HG03432 (cell line): ENCODE measurements at regions not wholly inside any gene's neighbourhood (a gene's known extent, or its start where the extent isn't known, plus 50 kb on each side); places are given as distances from the start of the nearest gene placed in this dataset.

ENCODE experiments used
- ATAC-seq: cut with Tn5 transposase; IDR thresholded peaks from one replicate; pipeline ENCODE4 v1.9.1; 2021; ENCODE audit warnings: mild to moderate bottlenecking, moderate library complexity; ENCODE audit not compliant: unreplicated experiment

- ATAC-seq, result no peak
Observed at GRCh38 chr5:81856948-81857928, 106.3 kb upstream of the SSBP2 start.

DNA sequence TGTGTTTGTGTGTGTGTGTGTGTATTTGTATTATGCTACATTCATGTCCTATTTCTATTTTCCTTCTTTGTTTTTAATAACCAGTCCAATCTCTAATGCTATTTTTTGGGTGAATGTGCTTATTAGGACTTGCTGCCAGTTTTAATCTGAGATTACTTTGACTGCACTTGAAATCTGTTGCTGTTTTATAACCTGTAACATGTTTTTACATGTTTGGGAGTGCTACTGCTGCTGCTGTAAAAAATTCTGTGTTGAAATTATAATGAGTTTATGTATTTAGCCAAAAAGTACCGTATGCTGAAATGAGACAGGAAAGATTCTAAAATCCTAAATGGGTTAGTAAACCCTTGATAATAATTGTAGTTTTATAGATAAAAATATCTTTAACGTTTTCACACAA, 104.7 kb upstream of the SSBP2 start:
- ATAC-seq, result no peak

DNA sequence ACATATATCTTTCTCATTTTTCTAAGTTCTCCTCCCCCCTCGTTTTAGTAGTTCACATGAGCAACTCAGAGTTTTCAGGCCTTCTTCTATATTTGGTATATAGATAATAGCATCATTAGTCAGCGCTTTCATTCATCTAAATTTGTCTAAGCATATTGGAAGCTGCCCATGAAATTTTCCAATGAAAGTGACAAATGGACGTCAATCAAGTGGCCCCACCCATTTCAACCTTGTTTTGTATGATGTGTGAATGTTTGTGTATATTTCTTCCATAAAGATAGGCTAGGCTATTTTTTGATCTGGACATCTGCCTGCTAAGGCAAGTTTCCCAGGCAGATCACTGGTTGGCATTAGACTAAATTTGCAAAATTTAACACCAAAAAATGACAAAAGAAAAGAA, 104.0 kb upstream of the SSBP2 start:
- ATAC-seq, result no peak

DNA sequence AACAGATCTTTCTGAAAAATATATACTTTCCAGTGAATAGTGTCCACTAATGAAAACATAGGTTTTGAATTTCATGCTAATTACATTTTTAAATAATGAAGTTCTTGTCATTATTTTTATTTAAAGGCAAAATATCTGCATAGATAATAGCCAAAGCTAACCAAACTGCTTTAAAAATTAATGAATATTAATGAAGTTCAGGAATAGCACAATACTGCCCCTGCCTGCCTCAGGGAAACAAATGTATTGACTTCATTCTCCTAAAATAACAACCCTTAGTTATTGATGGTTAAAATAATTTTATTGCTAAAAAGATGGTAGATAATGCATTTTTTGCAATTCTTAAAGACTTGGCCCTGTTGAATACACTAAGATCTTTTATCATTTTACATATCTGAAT, 103.6 kb upstream of the SSBP2 start:
- ATAC-seq, result no peak

DNA sequence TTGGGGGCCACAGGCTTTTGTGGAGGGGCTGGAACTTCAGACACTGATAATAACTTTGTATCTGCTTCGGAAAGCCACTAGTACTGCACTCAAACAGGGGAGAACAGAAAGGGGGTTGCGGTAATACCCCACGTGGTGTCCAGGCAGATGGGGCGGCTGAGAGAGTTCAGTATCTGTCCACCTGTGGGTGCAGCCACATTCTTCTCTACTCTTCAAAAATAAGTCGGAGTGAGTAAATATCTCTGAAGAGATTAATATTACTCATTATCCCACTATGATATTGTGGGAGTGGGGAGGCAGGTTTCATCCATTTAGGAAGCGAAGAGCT, 102.1 kb upstream of the SSBP2 start:
- ATAC-seq, result no peak

DNA sequence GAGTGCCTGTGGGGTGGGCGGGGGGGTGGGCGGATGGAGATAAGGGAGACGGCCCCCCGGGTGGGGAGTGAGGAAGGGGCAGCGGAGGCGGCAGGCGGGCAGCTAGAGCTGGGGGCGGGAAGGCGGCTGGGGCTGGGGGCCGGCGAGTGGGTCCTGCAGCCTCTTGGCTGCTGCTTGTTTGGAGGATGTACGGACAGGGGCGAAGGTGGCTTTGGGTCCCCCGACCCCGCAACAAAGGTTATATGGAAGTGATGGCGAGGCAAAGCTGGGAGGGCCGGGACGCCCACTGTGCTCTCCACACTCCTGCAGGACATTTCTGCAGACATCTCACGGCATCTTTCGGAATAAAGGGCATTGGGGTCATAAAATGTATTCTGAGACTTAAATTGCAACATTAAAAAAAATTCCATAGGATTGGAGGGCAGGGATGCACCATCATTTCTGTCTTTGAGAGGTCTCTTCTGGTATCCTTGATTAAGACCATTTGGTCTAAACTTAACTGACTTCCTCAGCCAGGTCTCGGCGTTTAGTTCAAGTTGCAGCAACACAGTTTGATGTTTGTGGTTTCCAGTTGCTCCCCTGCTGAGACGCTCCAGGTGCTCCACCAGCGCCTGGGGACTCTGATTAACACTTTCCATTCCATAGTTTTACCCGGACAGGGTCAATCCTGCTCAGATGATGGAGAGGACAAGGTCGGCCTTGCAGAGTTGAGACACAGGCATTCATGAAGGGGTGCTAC, 101.6 kb upstream of the SSBP2 start:
- no peak for ATAC-seq

- ATAC-seq, result peak; percentile 86
Observed at GRCh38 chr5:81851481-81852178, 100.7 kb upstream of the SSBP2 start.

DNA sequence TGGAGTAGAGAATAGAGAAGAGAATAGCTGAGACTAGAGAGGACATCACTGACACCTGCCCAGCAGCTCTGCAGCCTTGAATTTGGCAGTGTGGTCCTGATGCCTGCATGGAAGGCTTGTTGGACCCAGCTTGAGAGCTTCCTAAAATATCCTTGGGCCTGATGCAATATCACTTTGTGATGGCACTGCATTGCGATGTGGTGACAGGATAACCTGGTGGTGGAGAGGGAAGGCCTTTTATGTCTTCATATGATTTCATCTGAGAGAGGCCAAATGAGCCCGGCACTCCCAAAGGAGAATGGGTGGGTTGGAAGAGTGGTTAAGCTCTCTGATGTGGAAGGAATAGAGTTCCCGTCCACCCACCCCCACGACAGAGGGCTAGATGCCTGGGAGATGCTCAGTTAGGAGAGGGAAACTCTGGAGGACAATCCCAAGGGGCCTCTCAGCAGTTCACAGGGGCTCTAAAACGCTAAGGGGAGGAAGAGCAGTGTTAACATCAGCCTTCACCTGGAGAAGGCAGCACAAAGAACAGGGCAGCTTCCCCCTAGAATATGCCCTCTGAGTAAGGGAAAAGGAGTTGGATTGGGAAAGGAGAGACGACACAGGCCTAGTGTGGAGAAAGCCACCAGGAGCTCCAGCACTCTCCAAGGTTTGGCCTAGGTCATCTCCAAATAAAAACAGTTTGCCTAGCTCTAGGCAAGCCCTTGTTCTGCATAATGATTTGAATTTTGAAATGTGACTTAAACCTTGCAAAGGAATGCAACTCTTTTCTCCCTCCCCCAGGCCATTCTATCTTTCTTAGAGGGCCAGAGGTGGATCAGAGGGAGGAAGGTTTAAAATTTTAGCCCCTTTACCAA, 99.8 kb upstream of the SSBP2 start:
- ATAC-seq, result no peak

DNA sequence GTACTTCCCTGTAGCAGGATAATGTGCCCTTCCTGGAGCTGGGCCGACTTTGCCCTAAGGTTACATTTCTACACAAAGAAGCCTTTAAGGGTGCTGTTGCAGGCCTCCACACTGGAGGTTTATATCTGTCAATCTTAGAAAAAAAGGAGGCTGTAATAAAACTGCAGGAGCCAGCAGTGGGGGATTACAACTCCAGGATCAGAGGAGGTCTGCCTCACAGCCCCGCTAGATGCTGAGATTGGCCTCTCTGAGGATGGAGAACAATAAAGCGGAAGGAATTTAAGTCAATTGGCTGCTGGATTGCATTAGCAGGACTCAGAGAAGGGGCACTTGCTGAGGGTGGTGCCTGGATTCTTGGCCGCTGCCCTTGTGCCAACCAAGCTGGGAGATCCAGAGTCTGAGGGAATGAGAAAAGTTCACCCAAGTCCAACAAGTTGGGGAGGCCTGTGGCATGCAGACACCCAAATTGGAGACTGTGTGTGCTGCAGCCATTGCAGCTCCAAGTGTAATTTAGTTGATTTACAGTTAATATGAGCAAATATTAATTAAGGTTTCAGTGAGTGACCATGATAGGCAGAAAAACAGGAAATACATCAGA, 99.0 kb upstream of the SSBP2 start:
- ATAC-seq, result no peak

- ATAC-seq, result no peak
Observed at GRCh38 chr5:81848362-81848880, 97.5 kb upstream of the SSBP2 start.

GRCh38 chr5:81846301-81846700, 95.4 kb upstream of the SSBP2 start:
- ATAC-seq, result no peak

DNA sequence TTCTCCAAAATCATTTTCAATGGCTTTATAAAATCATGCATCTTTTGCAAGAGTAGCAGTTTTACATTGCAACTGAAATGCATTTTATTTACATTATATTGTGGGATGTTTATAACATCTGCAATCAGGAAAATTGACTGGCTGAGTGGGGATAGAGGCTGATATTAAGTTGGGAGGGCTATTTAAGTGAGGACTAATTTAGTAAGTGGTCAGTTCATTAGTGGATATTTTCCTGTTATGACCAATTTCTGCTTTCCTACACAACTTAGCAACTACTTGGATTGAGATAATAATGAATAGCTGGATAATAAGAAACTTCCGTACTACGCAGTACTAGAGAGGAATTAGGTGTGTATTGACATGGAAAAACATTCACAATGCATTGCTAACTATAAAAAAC, 92.9 kb upstream of the SSBP2 start:
- ATAC-seq, result no peak

GRCh38 chr5:81842795-81843398, 92.0 kb upstream of the SSBP2 start:
- ATAC-seq, result no peak

DNA sequence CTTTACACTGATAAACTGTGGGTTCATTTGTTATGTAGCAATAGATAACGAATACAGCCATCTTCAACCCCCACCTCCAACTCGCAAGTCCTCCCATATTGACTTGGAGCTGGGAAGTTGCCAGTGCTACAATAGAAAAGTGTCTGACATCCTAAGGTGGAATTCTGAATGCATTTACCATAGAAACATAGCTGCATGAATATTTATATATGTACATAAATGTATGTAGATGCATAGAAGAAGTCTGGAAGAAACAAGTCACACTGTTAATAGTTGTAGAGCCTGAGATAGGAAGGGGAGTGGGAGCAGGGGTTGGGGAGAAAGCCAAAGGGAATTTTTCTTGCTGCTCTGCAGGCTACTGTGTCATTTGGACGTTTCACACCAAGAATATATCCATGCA, 88.1 kb upstream of the SSBP2 start:
- ATAC-seq, result no peak

- peak; percentile 88 for ATAC-seq
Observed at GRCh38 chr5:81838307-81838906, 87.5 kb upstream of the SSBP2 start.

GRCh38 chr5:81837667-81838306, 86.9 kb upstream of the SSBP2 start:
- ATAC-seq, result peak; percentile 8

- no peak for ATAC-seq
Observed at GRCh38 chr5:81835814-81836367, 85.0 kb upstream of the SSBP2 start.

DNA sequence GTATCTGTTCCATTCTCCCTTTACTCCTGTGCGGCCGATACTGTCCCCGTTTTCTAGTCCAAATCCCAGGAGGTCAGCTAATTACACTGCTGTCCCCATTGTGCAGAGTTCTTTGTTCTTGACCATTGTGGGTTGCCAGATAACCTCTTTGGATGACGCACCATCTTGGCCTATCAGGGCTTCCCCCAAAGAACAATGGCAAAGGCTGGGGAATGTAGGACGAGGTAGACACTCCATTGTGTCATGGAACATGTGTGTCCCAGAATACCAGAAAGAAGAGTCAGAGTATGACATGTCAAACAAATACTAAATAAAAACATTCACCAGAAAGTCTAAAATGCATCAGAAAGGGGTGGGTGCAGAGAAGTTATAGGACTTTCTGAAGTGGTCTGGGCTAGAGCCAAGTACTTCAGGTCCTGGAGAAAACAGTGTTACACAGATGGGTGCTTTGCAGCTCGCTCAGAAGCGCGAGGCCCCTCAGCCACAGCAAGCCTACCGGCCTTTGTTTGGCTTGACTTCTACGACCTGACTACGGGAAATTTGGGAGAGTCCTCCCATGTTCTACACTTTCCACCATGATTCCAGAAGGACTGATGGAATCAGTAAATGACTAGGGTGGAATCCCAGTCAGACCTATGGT, 83.2 kb upstream of the SSBP2 start:
- ATAC-seq, result no peak
